GM18873 (cell line): ENCODE measurements at regions not wholly inside any gene's neighbourhood (a gene's known extent, or its start where the extent isn't known, plus 50 kb on each side); places are given as distances from the start of the nearest gene placed in this dataset.
"Not testable (repeated sequence)": the region's sequence is repeated elsewhere in the genome, so short reads cannot be mapped to it uniquely, and the experiment has no call there.

Experiments
- ATAC-seq: cut with Tn5 transposase; IDR thresholded peaks from one replicate; pipeline ENCODE4 v1.9.1; 2021; ENCODE audit warnings: mild to moderate bottlenecking, moderate library complexity, moderate number of reproducible peaks; ENCODE audit not compliant: unreplicated experiment, low FRiP score

DNA sequence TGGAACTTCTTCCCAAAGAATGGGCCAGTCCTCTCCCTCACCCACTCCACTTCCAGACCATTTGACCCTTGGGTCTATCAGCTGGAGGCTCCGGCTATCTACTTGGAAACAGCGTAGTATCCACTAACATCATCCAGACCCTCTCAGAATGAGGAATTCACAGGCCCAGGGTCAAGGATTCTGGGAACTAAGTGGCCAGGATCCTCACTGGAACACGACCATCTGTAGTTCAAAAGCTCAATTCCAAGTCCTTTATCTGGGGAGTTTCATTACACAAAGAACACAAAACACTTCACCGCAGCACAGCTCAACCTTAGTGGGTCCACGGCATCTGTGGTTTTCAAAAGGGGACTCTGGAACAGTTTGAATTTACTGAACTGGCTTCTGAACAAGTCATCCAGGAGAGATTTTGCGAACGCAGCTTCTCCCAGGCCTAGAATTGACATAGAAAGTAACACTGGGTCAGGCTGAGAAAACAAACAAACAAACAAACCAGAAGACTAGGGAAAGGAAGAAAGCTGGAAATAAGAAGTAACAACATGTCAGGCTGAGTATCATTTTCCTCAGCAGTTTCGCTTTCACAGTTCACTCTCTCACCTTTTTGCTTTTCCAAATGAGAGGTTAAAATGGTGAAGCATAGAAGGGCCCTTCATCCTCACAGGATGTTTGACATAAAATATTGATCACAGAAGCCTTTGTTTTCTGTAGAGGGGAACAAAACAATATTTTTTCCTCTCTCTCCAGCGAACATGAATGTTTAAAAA lies 57.6 kb upstream of the USP6NL start:
- ATAC-seq = no peak

GRCh38 chr10:11667756-11668155 lies 56.3 kb upstream of the USP6NL start:
- no peak for ATAC-seq

- ATAC-seq = peak; percentile 69
These were observed 52.5 kb upstream of the USP6NL start for GRCh38 chr10:11663763-11664555.

DNA sequence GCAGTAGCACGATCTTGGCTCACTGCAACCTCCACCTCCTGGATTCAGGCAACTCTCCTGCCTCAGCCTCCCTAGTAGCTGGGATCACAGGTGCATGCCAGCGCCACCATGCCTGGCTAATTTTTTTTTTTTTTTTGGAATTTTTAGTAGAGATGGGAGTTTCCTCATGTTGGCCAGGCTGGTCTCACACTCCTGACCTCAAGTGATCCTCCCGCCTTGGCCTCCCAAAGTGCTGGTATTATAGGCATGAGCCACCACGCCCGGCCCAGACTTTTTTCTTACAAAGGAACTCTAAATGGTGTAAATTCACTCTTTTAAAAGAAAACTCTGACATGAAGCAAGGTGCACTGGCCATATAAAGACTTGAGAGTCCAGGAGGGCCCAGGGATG lies 51.7 kb upstream of the USP6NL start:
- ATAC-seq = not testable (repeated sequence)

DNA sequence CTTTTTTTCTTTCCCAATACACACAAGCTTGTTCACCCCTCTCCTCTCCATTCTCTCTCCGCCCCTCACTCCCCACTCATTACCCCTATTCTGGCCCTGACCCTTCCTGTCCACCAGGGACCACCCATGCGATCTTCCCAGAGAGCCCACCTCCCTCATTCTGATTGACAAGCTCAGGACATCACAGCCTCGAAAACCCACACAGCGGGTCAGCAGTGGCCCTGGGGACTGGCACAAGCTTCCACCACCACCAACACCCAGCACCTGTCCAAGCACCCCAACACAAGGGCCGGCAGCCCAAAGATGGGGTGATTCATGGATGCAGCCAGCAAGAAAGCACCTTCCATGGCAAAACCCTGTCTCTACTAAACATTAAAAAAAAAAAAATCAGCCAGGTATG lies 50.0 kb upstream of the USP6NL start:
- no peak for ATAC-seq
